Activated T-cell treated with anti-CD3 and anti-CD28 coated beads for 48 hours (primary cell): ENCODE measurements at regions not wholly inside any gene's neighbourhood (a gene's known extent, or its start where the extent isn't known, plus 50 kb on each side); places are given as distances from the start of the nearest gene placed in this dataset.

Experiments
- DNase-seq: peaks from one replicate; pipeline ENCODE4 v3.0.0-alpha.2; 2020; ENCODE audit warnings: low read depth

DNA sequence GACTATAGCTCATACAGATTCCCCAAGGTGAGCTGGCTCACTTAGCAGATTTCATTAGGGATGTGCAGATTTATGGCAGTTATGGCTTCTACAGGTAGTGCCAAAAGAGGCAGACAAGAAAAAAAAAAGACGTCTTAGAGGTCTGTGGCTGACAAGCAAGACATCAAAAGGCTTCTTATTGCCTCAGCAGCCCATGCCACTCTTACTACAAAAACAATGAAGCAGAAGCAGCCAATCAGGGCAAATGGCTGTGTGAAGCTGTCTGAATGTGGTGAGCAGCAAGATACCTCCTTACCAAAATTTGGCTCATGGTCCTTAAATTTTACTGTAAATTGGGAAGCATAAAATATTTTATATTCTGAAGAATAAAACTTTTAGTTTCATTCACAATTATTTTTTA is 557.5 kb upstream of the GOLIM4 start:
- no peak for DNase-seq

- DNase-seq, result no peak
These were observed 552.6 kb upstream of the GOLIM4 start for GRCh38 chr3:168648321-168648720.

GRCh38 chr3:168647582-168647981 is 551.9 kb upstream of the GOLIM4 start:
- no peak for DNase-seq

- no peak for DNase-seq
These were observed 549.5 kb upstream of the GOLIM4 start for GRCh38 chr3:168645180-168645579.

- no peak for DNase-seq
These were observed 532.8 kb upstream of the GOLIM4 start for GRCh38 chr3:168628549-168628948.

GRCh38 chr3:168625477-168625876 is 529.8 kb upstream of the GOLIM4 start:
- no peak for DNase-seq

DNA sequence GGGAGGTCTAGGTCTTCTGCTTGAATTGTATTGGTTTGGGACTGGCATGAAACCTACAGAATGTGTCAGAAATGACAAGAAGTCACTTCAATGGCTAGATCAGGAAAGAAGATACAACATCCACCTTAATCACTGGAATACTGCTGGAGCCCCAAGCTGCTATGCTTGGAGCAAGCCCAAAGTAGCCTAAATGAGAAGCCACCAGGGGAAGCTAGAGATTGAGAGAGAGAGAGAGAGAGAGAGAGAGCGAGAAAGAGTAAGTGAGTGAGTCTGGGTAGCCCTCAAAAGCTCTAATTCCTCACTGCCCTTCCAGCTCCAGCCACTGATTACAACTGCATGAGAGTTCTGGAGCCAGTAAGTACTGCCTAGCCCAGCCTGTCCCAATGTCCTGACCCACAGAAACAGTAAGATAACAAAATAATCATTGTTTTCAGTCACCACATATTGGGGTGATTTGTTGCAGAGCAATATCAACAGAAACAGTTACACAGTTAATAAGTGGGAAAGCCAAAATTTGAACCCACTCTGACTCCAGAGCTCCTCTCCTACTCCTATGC is 529.2 kb upstream of the GOLIM4 start:
- DNase-seq, result no peak

- DNase-seq, result no peak
These were observed 528.5 kb upstream of the GOLIM4 start for GRCh38 chr3:168624195-168624594.

DNA sequence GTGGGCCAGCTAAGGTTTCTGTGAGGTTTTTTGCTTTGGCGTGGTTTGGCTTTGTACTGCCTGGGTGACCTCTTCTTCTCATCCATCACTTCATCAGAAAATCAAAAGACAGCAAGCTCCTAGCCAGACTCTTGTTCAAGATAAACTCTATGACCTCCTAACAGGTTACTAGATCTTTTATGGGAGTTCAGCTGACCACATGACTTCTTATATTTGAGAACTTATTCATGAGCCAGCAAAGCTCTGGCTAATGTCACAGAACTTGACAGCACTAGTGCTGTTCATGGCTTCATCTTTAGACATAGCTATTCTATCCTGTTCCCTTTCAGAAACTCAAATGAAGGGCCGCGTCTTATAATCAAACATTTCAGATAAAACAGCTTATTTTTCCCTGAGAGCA is 527.1 kb upstream of the GOLIM4 start:
- no peak for DNase-seq

- DNase-seq, result no peak
These were observed 525.1 kb upstream of the GOLIM4 start for GRCh38 chr3:168620854-168621253.

DNA sequence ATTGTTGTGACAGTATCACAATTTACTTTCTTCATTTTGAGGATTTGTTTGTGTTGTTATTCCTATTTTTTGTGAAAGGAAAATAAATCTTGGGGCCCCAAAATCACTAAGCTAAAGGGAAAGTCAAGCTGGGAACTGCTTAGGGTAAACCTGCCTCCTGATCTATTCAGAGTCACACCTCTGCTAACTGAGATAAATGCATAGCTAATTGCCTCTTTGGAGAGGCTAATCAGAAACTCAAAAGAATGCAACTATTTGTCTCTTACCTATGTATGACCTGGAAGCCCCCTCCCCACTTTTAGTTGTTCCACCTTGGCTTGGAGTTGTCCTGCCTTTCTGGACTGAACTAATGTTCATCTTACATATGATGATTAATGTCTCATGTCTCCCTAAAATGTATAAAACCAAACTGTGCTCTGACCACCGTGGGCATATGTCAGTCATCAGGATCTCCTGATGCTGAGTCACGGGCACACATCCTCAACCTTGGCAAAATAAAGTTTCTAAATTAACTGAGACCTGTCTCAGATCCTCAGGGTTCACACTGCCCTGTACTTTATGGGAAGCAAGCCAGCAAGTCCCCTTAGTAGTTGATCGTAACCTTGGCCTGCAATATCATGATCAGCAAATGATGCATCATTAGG is 523.2 kb upstream of the GOLIM4 start:
- no peak for DNase-seq

- DNase-seq, result no peak
These were observed 521.9 kb upstream of the GOLIM4 start for GRCh38 chr3:168617658-168618057.

GRCh38 chr3:168616915-168617314 is 521.2 kb upstream of the GOLIM4 start:
- no peak for DNase-seq

- DNase-seq, result no peak
These were observed 519.8 kb upstream of the GOLIM4 start for GRCh38 chr3:168615493-168616020.

DNA sequence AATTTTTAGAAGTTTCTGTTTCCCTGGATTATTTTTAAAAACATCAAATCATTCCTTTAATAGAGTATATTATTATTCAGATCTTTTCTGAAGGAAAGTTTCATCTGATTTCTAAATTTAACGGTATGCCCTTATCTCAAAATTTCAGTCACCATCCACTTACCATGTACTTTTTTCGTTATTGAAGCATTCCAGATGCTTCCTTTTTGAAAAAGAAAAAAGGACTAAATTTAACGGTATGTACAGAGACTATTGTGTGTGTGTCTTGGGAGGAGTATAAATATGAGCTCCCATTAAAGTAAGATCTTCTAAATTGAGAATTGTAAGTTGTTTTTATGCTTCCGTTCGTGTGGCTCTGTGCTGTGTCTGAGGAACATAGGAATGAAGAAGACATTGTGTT is 517.4 kb upstream of the GOLIM4 start:
- DNase-seq, result no peak

- DNase-seq, result no peak
These were observed 516.9 kb upstream of the GOLIM4 start for GRCh38 chr3:168612671-168613070.

DNA sequence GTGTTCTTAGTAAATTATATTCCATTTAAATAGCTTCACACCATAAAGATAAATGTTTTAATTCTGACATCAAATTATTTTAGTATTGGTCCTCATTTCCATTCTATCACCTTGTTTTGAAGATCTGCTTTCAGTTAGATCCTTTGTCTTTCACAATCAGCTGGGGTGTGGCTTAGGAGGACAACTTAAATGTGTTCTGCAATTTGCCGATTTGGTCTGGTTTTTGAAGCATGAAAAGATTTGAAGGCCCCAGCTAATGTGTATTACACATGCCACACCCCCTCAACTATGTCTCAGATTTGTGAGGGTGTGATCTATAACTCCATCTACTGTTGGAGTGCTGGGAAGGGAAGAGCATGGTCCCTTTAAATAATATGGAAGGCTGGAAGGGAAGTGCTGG is 516.1 kb upstream of the GOLIM4 start:
- no peak for DNase-seq

DNA sequence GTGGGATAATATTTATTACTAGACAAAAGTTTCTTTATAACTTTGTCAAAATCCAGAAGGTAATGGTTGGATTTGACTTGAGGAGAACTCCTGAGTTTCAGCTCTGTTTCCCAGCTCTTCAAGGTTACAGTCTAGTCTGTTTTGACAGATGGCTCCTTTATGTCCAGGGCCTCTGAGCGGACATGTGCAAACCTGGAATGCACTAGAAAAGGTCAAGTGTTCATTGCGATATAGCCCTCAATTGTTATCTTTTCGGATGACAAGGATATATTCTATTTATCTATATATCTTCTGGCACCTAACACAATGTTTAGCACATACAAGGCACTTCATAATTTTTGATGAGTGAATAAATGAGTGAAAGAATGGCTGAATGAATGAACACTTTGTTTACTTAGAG is 513.2 kb upstream of the GOLIM4 start:
- no peak for DNase-seq

DNA sequence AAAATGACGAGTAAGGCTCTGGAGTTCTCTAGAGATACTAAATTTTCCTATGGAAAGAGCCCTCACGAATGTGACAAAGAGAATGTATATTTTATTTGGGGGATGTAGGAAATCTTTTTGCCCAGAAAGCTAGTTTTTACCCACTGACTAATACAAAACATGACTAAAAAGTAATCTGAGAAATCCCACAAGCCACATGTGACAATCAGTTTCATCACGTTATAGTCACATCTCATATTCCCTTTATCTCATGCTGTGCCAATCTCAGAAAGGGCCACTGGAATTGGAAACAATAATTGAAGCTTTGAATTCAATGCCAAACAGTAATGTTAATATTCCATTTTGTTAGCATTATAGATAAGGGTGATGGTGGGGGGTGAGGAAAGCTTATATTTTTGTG is 509.0 kb upstream of the GOLIM4 start:
- no peak for DNase-seq

DNA sequence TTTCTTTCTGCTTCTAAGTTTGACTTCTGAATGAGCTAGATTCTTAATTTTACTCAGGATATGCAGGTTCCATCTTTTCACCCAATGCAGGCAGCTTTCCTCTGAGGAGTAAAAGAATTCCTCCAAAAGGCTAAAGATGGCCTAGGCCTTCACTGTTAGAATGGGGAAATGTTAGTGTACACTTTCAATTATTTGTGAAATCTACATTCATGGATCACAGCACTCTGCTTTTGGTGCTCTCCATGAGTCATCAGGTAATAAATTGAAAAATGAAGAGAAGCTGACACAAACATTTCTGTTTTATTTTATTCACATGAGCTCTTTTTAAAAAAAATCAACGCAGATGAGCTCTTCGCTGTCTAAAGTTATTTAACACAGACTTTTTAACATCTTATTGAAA is 502.5 kb upstream of the GOLIM4 start:
- DNase-seq, result no peak

GRCh38 chr3:168596175-168596823 is 500.6 kb upstream of the GOLIM4 start:
- no peak for DNase-seq

DNA sequence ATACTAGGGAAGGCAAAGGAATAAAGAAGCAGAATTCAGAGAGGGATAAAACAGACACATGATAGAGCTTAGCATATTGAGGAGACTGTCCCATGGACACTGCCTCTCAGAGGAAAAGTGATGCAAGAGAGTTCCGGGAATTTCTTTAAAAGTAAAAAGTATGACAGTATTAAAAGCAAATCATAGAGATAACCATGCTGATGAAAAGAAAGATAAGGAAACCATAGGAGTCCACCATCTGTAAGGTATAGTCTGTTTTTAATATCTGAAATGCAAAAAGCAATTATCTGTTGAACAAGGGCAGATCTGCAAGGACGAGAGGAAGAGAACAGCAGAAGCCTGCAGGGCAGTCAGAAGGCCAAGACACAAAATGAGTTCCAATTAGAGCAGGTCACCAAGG is 495.9 kb upstream of the GOLIM4 start:
- no peak for DNase-seq

DNA sequence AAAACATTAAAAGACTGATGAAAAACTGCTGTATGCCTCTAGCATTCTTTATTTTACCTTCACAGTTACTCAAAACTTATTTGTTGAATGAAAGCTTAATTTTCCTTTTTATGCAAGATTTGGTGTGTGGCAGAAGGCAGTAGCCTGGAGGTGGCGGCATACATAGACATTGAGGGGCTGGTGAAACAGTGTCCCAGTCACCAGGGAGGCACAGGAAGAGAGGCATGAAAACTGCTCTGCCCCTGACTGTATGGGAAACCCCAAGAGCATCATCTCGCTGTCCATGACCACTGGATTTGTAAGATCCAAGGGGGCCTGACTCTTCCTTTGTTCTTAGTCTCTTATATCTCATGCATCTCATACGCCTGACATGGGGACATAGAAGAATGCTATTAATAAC is 493.7 kb upstream of the GOLIM4 start:
- DNase-seq, result no peak

DNA sequence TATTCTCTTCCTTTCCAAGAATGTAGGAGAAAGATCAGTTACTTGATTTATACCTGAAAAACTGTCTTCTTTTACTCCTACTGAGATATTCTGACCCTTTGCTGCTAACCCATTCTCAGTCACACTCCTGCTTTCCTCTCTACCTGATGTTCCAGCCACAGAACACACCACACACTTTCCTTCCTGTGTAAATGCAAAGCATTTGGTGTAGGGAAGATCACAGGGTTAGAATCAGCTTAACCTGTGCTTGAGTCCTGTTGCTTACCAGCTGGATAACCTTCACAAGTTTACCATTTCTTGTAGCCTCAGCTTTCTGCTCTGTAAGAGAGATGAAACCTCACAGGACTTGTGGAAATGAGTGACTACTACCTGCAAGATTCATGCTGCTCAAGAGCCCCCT is 489.8 kb upstream of the GOLIM4 start:
- no peak for DNase-seq
